HepG2 (cell line): ENCODE measurements at regions not wholly inside any gene's neighbourhood (a gene's known extent, or its start where the extent isn't known, plus 50 kb on each side); places are given as distances from the start of the nearest gene placed in this dataset.
"Not testable (repeated sequence)": the region's sequence is repeated elsewhere in the genome, so short reads cannot be mapped to it uniquely, and the experiment has no call there.

Source experiments
- ATAC-seq: fragments of 200-7000 bp; cut with Tn5 transposase; 3 replicates; pipeline ENCODE4 v1.9.1; 2020; ENCODE audit warnings: mild to moderate bottlenecking, moderate library complexity
- BruUV-seq: library from RNA; stranded (reverse); fragments of 400-500 nt; replicated peaks from 2 replicates; lab custom pipeline; 2021; lab: Mats Ljungman, UMichigan
- CTCF ChIA-PET: fragments of 300-600 bp; formaldehyde crosslinking; extraction: SDS; loops from one replicate; lab custom pipeline; 2021; ENCODE audit warnings: low total read pairs, inconsistent platforms, low intra/inter-chr PET ratio; lab: Yijun Ruan, JAX
- POLR2A ChIA-PET: fragments of 350-600 bp; sonication (Branson Sonifier 250); formaldehyde crosslinking; loops from one replicate; lab custom pipeline; 2020; ENCODE audit warnings: antibody characterized with exemption, inconsistent platforms; lab: Yijun Ruan, JAX
- DNase-seq: peaks from one replicate; pipeline ENCODE4 v3.0.0-alpha.2; 2015; ENCODE audit warnings: low spot score
- FAIRE-seq: peaks from 3 replicates; lab custom pipeline; 2011; peaks lifted over from hg19 to GRCh38; lab: Jason Lieb, UNC
- H2AFZ ChIP-seq: one replicate; pipeline ENCODE4 v1.6.1; 2011; ENCODE audit warnings: low read length, inconsistent platforms
- H3K27ac ChIP-seq: fragments of 300-600 bp; 3 replicates; pipeline ENCODE4 v1.8.0; 2011; ENCODE audit warnings: mixed run types, mild to moderate bottlenecking, mixed read lengths, low read length, inconsistent platforms; ENCODE audit not compliant: insufficient read depth; ENCODE audit errors: extremely low read length
- H3K27me3 ChIP-seq, 2 experiments: fragments of 200-600 bp in 1 of 2; 2 replicates in 1 of 2; 3 replicates in 1 of 2; pipeline versions ENCODE4 v1.6.0 to v1.8.0; 2011; ENCODE audit warnings: low read length in 2 of 2, mild to moderate bottlenecking in 2 of 2, moderate library complexity in 2 of 2, inconsistent platforms in 1 of 2; ENCODE audit not compliant: insufficient read depth in 2 of 2, control insufficient read depth in 1 of 2
- H3K36me3 ChIP-seq, 2 experiments: fragments of 200-600 bp in 1 of 2; replicated peaks in 1 of 2; 2 replicates in 1 of 2; 3 replicates in 1 of 2; pipeline versions ENCODE4 v1.5.1 to v1.8.0; 2011; ENCODE audit warnings: low read length in 2 of 2, inconsistent platforms in 1 of 2; ENCODE audit not compliant: insufficient read depth in 2 of 2, control insufficient read depth in 1 of 2
- H3K4me1 ChIP-seq: 2 replicates; pipeline ENCODE4 v1.5.1; 2012; ENCODE audit warnings: low read length, inconsistent platforms; ENCODE audit not compliant: insufficient read depth
- H3K4me2 ChIP-seq: 2 replicates; pipeline ENCODE4 v1.6.0; 2011; ENCODE audit warnings: low read depth, low read length, inconsistent platforms
- H3K4me3 ChIP-seq, 3 experiments: fragments of 200-600 bp in 1 of 3; sonication (generic), shearing (Covaris generic) in 1 of 3; replicated peaks in 1 of 3; 2 replicates each; pipeline ENCODE4 v1.5.1; 2011 to 2016; ENCODE audit warnings: low read length in 3 of 3, inconsistent platforms in 2 of 3, low read depth in 2 of 3, mild to moderate bottlenecking in 2 of 3, control low read depth in 1 of 3, mixed read lengths in 1 of 3; ENCODE audit not compliant: insufficient read depth in 1 of 3
- H3K79me2 ChIP-seq: one replicate; pipeline ENCODE4 v1.6.1; 2011; ENCODE audit warnings: low read length, inconsistent platforms; ENCODE audit not compliant: insufficient read depth
- H3K9ac ChIP-seq: 2 replicates; pipeline ENCODE4 v1.6.0; 2011; ENCODE audit warnings: mild to moderate bottlenecking, low read depth, low read length, inconsistent platforms; ENCODE audit not compliant: insufficient read depth
- H3K9me3 ChIP-seq: 2 replicates; pipeline ENCODE4 v1.5.1; 2012; ENCODE audit warnings: mild to moderate bottlenecking, low read length
- H4K20me1 ChIP-seq: 2 replicates; pipeline ENCODE4 v1.6.0; 2011; ENCODE audit warnings: inconsistent platforms, mild to moderate bottlenecking, low read length, moderate library complexity; ENCODE audit not compliant: insufficient read depth
- KAT2B ChIP-seq: fragments of 150-350 bp; IDR thresholded peaks from 2 replicates; pipeline ENCODE4 v1.6.1; 2014; ENCODE audit warnings: low read depth, low read length, borderline replicate concordance
- MAFG ChIP-seq: sonication (generic); formaldehyde crosslinking; IDR thresholded peaks from 2 replicates; pipeline ENCODE4 v1.5.1; 2020; ENCODE audit warnings: mild to moderate bottlenecking, missing genetic modification reagents
- STAG1 ChIP-seq: sonication (generic); formaldehyde crosslinking; IDR thresholded peaks from 2 replicates; pipeline ENCODE4 v1.4.0; 2020; ENCODE audit warnings: missing genetic modification reagents
- ZNF414 ChIP-seq: sonication (generic); formaldehyde crosslinking; IDR thresholded peaks from 2 replicates; pipeline ENCODE4 v1.5.0; 2020; ENCODE audit warnings: missing genetic modification reagents
- ZNF552 ChIP-seq: sonication (generic); formaldehyde crosslinking; IDR thresholded peaks from 2 replicates; pipeline ENCODE4 v1.9.0; 2022; ENCODE audit warnings: missing genetic modification reagents, mild to moderate bottlenecking, borderline replicate concordance
- WGBS: methylation state at CpG from one replicate; pipeline ENCODE4 v1.1.6; 2017; ENCODE audit warnings: low lambda C conversion rate; 5-methylcytosine and 5-hydroxymethylcytosine counted together
- in situ Hi-C: cut with HindIII; loops from 2 replicates; pipeline ENCODE4 v1.10.0; 2017; ENCODE audit warnings: low pct_unique_long_range_greater_than_20kb; ENCODE audit not compliant: extremely low pct_ligation_motif_present
- intact Hi-C: fragments of 100-400 bp; cut with micrococcal nuclease; formaldehyde crosslinking; loops from one replicate; pipeline ENCODE4 v1.10.0; 2022; ENCODE audit not compliant: unreplicated experiment

- CTCF ChIA-PET, H3K79me2 ChIP-seq, FAIRE-seq, H3K36me3 ChIP-seq, H3K27me3 ChIP-seq, intact Hi-C loops, in situ Hi-C loops, H3K9ac ChIP-seq, BruUV-seq, ATAC-seq, POLR2A ChIA-PET, H3K4me2 ChIP-seq, H3K4me3 ChIP-seq, H4K20me1 ChIP-seq, H3K27ac ChIP-seq, H3K9me3 ChIP-seq, DNase-seq, H2AFZ ChIP-seq, H3K4me1 ChIP-seq: not testable (repeated sequence)
- WGBS: 19% methylated on average over 3 of the region's 3 CpGs
Observed at GRCh38 chr15:20297603-20298123, 243.9 kb downstream of the GOLGA6L6 start.

GRCh38 chr15:20296261-20296660 is 245.3 kb downstream of the GOLGA6L6 start:
- H3K4me2 ChIP-seq, BruUV-seq, FAIRE-seq, H3K4me3 ChIP-seq, H3K79me2 ChIP-seq, POLR2A ChIA-PET, H3K4me1 ChIP-seq, in situ Hi-C loops, H3K9me3 ChIP-seq, DNase-seq, intact Hi-C loops, H4K20me1 ChIP-seq, H3K9ac ChIP-seq, H2AFZ ChIP-seq, ATAC-seq, H3K36me3 ChIP-seq, H3K27me3 ChIP-seq, CTCF ChIA-PET, H3K27ac ChIP-seq: not testable (repeated sequence)
- 42% methylated on average over 8 of the region's 8 CpGs for WGBS

GRCh38 chr15:20295238-20295811 is 246.3 kb downstream of the GOLGA6L6 start:
- ChIA-PET CTCF (no interaction called here), POLR2A (no interaction called here)
- H3K4me1 ChIP-seq: no peaks in the 10 kb centered on the region
- no peak overlapping the region for H3K4me3 ChIP-seq
- in situ Hi-C loops: no loop called here
- no peak overlapping the region for H3K27ac ChIP-seq
- H3K36me3 ChIP-seq: no peaks in the 10 kb centered on the region
- TF ChIP-seq STAG1 (no peak), KAT2B (no peak), ZNF552 (no peak), ZNF414 (CRISPR knock-in tag) (no peak), MAFG (no peak)
- DNase-seq: no peak
- H2AFZ ChIP-seq: no peak overlapping the region
- no peak overlapping the region for H3K9ac ChIP-seq
- no peaks in the 10 kb centered on the region for H4K20me1 ChIP-seq
- no peaks in the 10 kb centered on the region for H3K27me3 ChIP-seq
- intact Hi-C loops: no loop called here
- H3K9me3 ChIP-seq: no peaks in the 10 kb centered on the region
- no peak for ATAC-seq
- no TSS peak for BruUV-seq
- 87% methylated on average over 43 of the region's 43 CpGs for WGBS
- no peak for FAIRE-seq
- no peak overlapping the region for H3K4me2 ChIP-seq
- H3K79me2 ChIP-seq: no peaks in the 10 kb centered on the region
